ENCODE measurements at regions not wholly inside any gene's neighbourhood (a gene's known extent, or its start where the extent isn't known, plus 50 kb on each side); places are given as distances from the start of the nearest gene placed in this dataset.
"Not testable (repeated sequence)": the region's sequence is repeated elsewhere in the genome, so short reads cannot be mapped to it uniquely, and the experiment has no call there.

- TF ChIP-seq, protein P1, sequence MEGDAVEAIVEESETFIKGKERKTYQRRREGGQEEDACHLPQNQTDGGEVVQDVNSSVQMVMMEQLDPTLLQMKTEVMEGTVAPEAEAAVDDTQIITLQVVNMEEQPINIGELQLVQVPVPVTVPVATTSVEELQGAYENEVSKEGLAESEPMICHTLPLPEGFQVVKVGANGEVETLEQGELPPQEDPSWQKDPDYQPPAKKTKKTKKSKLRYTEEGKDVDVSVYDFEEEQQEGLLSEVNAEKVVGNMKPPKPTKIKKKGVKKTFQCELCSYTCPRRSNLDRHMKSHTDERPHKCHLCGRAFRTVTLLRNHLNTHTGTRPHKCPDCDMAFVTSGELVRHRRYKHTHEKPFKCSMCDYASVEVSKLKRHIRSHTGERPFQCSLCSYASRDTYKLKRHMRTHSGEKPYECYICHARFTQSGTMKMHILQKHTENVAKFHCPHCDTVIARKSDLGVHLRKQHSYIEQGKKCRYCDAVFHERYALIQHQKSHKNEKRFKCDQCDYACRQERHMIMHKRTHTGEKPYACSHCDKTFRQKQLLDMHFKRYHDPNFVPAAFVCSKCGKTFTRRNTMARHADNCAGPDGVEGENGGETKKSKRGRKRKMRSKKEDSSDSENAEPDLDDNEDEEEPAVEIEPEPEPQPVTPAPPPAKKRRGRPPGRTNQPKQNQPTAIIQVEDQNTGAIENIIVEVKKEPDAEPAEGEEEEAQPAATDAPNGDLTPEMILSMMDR (conservative IDR thresholded peaks at IDR 0.05; ENCODE audit: low read depth, low read length) = not testable (repeated sequence)
- TF ChIP-seq EZH2 (IDR thresholded peaks at IDR 0.05; ENCODE audit: borderline replicate concordance, low read depth, low read length, poor library complexity, severe bottlenecking) = not testable (repeated sequence)
Observed at GRCh38 chr10:85504641-85505040, 862.0 kb downstream of the GRID1 start.
